ENCODE measurements at regions not wholly inside any gene's neighbourhood (a gene's known extent, or its start where the extent isn't known, plus 50 kb on each side); places are given as distances from the start of the nearest gene placed in this dataset.
"Not testable (repeated sequence)": the region's sequence is repeated elsewhere in the genome, so short reads cannot be mapped to it uniquely, and the experiment has no call there.

DNA sequence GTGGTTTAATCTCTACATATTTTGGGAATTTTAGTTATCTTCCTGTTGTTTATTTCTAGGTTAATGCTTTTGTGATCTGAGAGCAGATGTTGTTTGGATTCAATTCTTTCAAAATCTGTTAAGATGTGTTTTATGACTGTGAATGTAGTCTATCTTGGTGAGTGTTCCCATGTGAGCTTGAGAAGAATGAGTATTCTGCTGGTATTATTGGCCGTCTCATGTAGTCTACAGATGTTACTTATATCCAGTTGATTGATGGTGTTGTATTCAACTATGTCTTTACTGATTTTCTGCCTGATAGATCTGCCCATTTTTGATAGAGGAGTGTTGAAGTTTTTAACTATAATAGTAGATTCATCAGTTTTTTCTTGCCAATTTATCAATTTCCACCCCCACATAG is 141.4 kb upstream of the FOXP2 start:
- ATAC-seq = no peak

DNA sequence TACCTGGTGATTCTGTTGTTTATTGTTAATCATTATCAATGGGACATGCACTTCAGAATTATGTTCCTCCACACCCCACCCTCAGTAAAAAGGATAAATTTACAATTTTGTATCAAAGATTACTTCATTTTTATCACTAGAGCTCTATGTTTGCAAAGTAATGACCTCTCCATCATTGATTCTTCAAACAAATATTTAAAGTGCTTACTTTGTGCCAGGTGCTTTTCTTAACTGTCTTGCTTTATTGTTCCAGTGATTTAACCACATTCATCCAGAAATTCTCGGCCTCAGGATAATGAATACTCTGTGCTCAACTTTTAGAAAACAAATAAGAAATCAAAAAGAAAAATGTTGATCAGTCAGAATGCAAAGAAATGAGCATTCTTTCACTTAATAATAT is 144.9 kb upstream of the FOXP2 start:
- ATAC-seq = no peak

DNA sequence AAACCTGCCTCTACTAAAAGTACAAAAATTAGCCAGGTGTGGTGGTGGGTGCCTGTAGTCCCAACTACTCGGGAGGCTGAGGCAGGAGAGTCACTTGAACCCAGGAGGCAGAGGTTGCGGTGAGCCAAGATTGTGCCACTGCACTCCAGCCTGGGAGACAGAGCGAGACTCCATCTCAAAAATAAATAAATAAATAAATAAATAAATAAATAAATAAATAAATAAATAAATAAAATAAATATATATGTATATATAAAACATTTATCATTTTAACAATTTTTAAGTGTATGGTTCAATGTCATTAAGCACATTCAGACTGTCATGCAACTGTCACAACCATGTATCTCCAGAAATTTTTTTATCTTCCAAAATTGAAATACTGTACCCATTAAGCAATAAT is 147.1 kb upstream of the FOXP2 start:
- ATAC-seq = not testable (repeated sequence)

DNA sequence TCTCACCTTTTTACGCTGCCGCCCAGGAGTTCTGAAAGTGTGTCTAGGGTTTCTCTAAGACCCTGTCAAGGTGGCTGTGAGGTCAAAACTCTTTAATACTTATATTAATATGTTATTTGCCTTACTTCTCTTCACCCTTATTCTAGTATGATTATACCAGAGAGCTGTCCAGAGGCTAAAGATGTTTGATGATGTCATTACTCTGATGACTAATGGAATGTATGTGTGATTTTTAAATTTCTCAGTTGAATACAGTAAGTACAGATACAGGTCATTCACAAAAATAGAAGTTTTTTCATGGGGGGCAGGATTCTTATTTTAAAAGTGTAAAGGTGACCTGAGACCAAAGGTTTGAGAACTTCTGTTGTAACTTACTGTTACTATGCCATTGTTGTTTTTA is 150.6 kb upstream of the FOXP2 start:
- no peak for ATAC-seq

DNA sequence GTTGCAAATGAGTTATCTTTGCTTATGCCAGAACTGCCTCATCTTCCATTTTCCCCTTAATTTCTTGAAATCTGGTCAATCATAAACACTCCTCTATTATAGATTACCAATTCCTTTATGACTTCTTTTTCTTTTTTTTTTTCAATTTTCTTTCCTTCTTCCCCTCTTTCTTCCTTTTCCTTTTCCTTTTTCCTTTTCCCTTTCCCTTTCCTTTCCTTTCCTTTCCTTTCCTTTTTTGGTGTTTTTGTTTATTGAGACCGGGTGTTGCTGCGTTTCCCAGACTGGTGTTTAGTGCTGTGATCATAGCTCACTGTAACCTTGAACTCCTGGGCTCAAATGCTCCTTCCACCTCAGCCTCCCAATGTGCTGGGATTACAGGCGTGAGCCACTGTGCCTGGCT is 151.4 kb upstream of the FOXP2 start:
- no peak for ATAC-seq

DNA sequence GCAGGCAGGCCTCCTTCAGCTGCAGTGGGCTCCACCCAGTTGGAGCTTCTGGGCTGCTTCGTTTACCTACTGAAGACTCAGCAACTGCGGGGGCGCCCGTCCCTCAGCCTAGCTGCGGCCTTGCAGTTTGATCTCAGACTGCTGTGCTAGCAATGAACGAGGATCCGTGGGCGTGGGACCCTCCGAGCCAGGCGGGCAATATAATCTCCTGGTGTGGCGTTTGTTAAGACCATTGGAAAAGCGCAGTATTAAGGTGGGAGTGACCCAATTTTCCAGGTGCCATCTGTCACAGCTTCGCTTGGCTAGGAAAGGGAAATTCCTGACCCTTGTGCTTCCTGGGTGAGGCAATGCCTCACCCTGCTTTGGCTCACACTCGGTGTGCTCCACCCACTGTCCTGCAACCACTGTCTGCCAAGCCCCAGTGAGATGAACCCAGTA is 159.2 kb upstream of the FOXP2 start:
- no peak for ATAC-seq

DNA sequence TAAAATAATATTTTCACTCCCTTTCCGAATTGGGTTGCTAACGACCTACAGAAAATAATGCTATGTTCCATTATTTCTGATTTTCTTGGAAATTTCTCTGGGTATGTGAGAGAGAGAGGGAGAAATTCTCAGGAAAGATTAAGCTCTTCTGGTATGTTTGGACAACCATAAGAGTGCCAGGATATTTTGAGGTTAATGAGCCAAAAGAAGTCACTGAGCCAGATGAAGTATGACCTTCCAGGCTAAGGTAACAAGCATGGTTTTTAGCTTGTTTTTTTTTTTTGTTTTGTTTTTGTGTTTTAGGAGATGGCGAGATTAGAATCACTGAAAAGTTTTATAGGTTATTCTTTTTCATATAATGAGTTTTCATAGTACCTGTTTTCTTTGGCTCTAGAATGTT is 171.0 kb upstream of the FOXP2 start:
- ATAC-seq = no peak

DNA sequence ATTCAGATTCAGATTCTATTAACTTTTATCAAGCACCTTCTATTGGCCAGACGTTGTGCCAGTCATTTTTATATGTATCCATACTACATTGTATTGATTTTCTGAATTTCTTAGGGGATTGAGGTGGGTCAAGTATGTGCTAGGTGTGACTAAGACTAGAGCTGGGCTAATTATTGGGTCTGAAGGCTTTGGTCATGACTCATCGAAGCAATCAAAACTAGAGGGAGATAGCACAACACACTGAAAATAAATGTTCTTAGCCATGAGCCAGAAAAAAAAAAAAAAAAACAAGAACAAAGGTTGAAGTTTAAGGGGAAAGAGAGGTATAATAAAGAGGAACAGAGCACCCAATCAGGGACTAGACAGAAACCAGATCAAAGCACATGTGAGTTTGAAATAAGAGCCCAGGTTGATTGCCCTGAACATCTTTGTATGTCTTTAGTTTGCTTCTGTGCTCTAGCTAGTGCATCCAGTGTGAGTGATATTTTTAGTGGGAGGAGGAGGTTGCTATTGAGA is 171.6 kb upstream of the FOXP2 start:
- ATAC-seq = no peak

DNA sequence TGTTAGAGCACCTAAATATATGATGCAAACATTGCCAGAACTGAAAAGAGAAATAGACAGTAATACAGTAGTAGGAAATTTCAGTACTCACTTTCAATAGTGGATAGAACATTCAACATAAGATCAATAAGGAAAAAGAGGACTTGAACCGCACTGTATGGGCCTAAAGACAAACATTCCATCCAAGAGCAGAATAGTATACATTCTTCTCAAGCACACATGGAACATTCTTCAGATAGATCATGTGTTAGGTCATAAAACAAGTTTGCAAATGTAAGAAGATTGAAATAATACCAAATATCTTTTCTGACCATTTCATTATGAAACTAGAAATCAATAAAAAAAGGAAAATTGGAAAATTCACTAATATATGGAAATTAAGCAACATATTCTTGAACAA is 185.4 kb upstream of the FOXP2 start:
- ATAC-seq = no peak

DNA sequence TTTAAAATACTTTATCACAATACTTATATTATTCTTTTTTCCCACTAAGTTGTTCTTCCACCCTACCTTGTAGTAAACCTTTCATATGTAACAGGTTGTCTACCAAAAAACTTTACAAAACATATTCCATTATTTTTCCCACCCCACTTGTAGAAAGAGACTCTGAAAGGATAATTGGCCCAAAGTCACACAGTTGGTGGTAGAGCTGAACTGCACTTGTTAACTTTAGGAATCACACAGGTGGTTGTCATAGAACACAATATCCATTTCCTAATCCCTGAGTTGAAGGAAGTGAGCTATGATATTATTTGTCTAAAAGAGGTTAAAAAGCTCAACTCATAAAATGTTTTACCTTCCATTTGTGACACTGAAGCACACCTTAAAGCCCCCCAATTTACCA is 188.8 kb upstream of the FOXP2 start:
- no peak for ATAC-seq

DNA sequence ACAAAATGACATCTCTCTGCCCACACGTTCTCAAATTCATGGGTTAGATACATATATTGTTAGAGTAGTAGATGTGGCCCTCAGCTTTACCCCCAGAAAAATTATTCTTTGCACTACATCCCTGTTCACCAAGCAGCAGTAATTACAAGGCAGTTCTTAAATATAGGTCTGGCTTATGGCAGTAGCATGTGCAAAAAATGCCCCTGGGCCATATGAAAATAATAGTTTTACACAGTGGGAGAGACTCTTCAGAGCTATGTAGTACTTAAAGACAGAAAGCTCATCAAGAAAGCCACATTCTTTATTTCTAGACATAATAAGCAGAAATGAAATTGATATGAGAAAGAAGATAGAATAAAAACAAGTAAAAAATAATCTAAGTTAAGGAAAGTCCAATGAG is 196.3 kb upstream of the FOXP2 start:
- no peak for ATAC-seq

DNA sequence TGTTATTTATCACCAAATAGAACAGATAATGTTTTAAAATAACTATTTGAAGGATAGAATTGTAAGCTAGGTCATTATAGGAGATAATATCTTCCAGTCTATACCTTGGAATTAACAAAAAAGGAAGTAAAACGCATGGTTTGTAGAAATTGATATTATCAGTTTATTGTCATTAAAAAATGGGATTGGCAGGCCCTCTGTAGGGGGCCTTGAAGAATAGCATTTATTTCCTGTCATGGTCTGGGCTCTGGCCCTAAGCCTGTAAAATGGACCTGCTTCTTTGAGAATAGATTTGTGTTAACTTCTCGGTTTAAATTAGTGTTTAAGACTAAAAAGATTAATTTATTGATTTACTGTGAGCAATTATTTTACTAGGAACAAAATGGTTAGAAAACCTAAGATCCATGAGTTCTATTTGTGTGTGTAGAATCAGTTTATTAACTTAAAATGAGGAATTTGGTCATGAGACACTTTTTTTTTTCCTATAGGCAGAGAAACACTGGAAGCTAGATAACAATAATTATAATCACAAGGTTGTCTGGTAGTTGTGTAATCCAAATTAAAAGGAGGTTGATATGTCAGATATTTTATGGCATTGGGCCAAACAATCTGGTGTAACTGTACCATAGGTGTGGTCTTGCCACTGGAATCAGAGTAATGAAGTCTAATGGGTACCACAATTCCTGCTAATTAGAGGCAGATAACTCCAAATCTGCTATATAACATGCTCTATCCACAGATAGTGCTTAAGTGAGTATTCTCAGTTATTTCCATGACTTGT is 197.4 kb upstream of the FOXP2 start:
- no peak for ATAC-seq

DNA sequence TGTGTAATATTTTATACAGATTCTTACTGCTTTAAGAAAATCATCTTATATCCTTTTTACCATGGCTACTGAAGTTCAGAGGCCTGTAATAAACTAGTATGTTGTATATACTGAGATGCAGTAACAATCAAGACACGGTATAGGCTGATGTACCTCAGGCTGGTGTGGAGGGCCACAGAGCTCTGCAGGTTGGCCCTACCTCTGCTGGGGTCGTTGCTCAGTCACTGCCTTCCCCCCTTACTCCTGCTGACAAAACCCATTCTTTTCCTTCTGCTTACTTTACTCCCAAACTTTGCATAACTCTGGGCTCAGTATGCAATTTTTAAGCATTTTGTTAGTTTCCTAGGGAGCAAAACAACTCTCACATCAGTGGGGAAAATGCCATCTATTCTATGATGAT is 200.1 kb upstream of the FOXP2 start:
- ATAC-seq = no peak

DNA sequence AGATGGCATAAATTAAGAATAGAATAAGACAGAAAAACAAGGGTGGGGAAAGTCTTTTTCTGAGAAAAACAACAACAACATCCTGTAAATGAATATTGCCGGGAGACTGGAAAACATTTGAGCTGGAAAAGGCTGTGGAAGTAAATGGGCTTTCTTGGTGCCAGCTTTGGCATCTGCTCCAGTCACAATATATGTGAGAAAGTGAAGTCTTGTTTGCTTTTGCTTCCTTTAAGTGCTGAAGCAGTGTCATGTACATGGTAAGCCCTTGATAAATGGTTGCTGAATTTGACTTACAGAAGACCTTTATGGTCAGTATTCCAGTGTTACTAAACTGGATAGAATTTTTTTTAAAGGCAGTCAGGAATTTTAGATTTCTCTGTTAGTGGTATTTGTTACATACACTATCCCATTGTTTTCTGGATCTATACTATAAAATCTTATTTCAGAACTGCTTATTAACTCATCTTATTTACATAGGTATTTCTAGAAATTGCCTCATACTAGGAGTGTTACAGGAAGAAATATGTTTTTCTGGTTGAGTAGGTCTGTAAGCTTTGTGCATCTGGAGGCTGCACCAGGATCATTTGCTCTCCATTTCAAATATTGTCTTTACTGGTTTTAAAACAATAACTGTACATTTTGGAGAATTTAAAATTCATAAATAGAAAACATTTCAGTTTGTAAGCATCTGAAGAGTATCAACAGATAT is 201.7 kb upstream of the FOXP2 start:
- no peak for ATAC-seq

DNA sequence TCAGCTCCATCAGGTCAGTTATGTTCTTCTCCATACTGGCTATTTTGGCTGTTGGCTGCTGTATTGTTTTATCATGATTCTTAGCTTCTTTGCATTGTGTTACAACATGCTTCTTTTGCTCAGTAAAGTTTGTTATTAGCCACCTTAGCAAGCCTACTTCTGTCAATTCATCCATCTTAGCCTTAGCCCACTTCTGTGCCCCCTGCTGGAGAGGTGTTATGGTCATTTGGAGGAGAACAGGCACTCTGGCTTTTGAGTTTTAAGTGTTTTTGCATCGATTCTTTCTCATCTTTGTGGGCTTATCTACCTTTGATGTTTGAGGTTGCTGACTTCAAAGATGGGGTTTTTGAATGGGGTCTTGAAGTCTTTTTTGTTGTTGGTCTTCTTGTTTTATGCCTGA is 204.6 kb upstream of the FOXP2 start:
- ATAC-seq = no peak

DNA sequence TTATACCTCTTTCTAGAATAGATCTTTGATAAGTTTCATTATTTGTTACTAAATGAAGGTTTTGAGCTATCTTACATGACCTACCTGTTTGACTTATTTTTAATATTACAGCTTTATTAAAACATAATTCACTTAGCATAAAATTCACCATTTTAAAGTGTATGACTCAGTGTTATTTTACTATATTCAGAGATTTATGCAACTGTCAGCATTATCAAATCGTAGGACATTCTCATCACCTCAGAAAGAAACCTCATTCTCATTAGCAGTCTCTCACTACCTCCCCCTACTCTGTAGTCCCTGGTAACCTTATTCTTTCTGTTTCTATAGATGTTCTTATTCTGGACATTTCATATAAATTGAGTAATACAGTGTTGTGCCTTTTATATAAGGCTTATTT is 207.9 kb upstream of the FOXP2 start:
- ATAC-seq = no peak

DNA sequence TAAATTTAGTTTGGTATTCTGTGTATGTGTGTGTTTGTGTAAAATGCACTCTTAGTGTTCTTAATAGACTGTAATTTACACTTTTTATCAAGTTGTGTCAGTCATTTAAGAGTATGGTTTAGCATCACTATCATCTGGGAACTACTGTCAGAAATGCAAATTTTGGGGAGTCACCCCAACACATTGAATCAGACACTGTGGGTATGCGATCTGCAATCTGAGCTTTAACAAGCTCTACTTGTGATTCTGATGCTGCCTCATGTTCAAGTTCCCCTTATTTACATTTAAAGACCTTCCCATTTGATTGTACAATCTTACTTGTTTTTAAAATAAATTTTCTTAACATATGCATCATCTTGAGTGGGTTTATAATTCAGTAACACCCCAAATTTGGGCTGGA is 218.1 kb upstream of the FOXP2 start:
- no peak for ATAC-seq

DNA sequence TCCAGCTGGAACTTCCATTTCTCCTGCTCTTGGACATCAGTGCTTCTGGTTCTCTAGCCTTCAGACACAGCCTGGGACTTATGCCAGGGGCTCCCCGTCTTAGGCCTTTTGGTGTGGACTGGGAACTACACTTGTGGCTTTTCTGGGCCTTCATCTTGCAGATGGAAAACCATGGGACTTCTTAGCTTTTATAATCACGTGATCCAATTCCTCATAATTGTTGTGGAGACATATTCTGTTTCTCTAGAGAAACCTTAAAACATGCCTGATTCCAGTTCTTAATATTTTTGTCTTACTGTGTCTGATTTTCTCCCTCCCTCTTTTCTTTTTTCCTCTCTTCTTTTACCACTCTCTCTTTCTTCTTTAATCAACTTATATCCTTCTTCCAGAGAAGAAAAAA is 224.2 kb upstream of the FOXP2 start:
- no peak for ATAC-seq

DNA sequence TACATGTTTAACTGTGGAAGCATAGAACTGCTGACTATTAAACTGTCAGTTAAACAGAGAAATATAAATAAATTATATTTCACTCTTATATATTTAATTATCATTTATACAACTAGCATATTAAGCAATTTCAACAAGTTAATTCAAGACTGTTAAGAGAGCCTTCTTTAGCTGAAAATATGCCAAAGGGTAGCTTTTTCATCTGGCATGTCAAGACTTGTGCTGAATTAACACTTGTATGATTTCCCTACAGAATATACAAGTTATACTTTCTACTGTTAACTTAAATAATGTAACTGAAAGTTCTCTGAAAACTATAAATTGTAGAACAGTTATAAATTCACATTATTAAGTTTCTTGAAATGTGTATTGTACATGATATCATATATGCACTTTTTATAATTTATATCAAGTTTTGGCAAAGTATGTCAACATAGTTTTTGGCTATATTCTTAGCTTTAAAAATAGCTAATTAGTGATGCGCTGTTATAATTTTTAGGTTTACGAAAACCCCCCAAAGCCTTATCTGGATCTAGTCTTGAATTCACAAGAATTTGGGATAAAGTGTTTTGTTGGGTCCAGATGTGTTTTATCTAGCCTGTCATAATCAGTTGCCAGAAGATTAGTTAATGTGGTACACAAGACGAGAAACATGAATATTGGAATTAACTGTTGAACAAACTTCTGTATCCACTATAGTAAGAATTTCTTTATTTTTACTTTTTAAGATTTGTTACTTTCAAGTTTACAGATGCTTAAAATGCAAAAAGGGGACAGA is 231.1 kb upstream of the FOXP2 start:
- no peak for ATAC-seq

DNA sequence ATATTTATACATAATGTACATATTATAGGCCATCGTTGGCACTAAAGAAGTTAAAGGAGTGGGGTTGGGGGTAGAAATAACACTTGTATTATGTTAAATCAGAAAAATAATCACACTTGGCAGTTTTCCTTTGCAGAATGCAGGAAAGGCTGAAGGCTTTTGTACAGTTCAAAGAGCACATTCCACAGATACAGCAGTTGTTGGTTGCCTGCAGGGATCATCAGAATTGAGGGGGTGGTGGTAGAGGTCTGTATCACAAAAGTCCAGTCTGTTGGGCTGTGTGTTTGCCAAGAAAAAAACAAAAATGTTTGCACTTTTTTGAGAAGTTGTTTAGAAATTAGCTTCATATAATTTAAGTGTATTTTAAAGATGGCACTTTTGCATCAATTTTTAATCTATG is 231.8 kb upstream of the FOXP2 start:
- no peak for ATAC-seq

DNA sequence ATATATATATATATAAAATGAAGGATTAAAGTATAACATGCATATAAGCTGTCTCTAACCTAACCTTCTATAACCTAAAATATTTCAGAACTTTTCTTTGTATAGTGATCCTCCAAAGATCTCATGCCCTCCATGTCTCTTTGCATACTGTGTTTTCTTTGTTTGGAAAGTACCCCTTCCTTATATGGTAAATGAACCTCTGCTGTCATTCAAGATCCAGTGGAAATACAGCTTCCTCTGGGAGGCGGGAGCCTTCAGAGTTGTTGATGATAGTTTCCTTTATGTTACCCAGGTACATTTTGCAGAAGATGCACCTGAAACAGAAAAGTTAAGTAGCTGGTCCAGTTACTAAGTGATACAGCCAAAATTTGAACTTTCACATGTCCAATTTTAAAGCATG is 233.3 kb upstream of the FOXP2 start:
- no peak for ATAC-seq

DNA sequence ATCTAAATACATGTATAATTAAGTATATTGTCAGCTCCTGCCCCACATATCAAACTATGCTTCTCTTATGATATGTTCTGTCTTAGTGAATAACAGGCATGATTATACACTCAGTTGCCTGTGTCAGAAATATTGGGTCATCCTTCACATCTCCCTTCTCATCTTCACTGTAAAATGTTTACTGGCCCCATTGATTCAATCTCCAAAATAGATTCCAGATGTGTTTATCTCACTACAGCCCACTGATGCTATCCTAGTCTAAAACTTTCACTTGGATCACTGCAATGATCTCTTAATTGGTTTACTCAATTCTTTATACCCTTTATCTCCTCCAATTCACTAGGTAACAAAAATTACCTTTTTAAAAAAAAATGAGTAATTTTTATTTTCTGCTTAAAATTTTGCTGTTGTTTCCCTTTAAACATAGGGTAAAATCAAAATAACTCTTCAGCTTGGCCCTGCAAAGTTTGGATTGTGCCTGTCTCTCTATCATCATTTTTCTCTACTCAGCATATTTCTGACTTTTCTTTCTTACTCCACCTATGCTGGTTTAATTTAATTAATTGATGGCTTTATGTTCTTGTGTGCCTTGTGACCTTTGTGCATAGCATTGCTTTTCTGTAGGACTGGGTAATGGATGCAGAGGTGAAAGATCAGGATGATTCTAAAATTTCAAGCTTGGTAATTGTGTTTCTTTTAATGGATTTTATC is 233.9 kb upstream of the FOXP2 start:
- no peak for ATAC-seq

DNA sequence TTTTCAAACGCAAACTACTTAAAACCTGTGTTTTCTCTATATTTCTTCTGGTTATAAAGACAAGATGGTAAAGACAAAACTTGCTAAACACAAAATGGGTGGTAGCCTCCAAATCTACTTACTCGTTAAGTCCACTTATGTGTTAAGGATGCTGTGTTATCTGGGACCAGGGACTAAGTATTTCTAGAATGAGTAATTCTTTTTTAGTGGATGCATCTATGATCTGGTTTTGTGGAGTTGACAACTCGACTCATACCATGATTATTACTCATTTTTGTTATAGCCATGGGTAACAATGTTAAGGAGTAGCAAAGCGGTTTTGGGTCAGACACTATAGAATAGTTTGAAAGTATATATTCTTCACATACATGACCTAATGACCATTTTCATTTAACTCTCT is 239.5 kb upstream of the FOXP2 start:
- ATAC-seq = no peak

All from activated CD4-positive, CD25-positive, alpha-beta regulatory T cell treated with anti-CD3 and anti-CD28 coated beads, Interleukin-2, amount 50 U/mL, for 24 hours (primary cell).